H1 (cell line): ENCODE measurements at regions not wholly inside any gene's neighbourhood (a gene's known extent, or its start where the extent isn't known, plus 50 kb on each side); places are given as distances from the start of the nearest gene placed in this dataset.

Source experiments
- CTCF ChIA-PET: fragments of 300-600 bp; sonication (Branson Sonifier 250); formaldehyde crosslinking; loops from one replicate; lab custom pipeline; 2021; ENCODE audit not compliant: partially characterized antibody; lab: Charles Lee
- POLR2A ChIA-PET: fragments of 300-600 bp; sonication (Branson Sonifier 250); formaldehyde crosslinking; loops from one replicate; lab custom pipeline; 2021; ENCODE audit warnings: inconsistent platforms; ENCODE audit not compliant: partially characterized antibody; lab: Charles Lee
- DNase-seq, 2 experiments: peaks; one replicate each; pipeline versions ENCODE4 v3.0.0 to v3.0.0-alpha.2; 2010 to 2022; ENCODE audit warnings: low spot score in 2 of 2, low read depth in 1 of 2, mixed read lengths in 1 of 2
- FAIRE-seq: peaks from 2 replicates; lab custom pipeline; 2011; peaks lifted over from hg19 to GRCh38; lab: Jason Lieb, UNC
- H2AFZ ChIP-seq: 2 replicates; pipeline ENCODE4 v1.8.1; 2012; ENCODE audit warnings: low read length, inconsistent platforms
- H2AK5ac ChIP-seq: 2 replicates; pipeline ENCODE4 v1.6.1; 2013; ENCODE audit warnings: low read depth, low read length
- H2BK120ac ChIP-seq: replicated peaks from 2 replicates; pipeline ENCODE3; 2013; ENCODE audit warnings: low read depth, low read length, inconsistent platforms
- H2BK12ac ChIP-seq: 2 replicates; pipeline ENCODE4 v1.6.1; 2013; ENCODE audit warnings: low read depth, low read length
- H2BK15ac ChIP-seq: 2 replicates; pipeline ENCODE4 v1.6.1; 2013; ENCODE audit warnings: low read length
- H2BK20ac ChIP-seq: 2 replicates; pipeline ENCODE4 v1.6.1; 2013; ENCODE audit warnings: low read length
- H2BK5ac ChIP-seq: 2 replicates; pipeline ENCODE4 v1.6.1; 2013; ENCODE audit warnings: low read depth, low read length
- H3K14ac ChIP-seq: 2 replicates; pipeline ENCODE4 v1.6.1; 2013; ENCODE audit warnings: inconsistent platforms; ENCODE audit not compliant: insufficient read length
- H3K18ac ChIP-seq: 2 replicates; pipeline ENCODE4 v1.6.1; 2013; ENCODE audit warnings: low read length; ENCODE audit errors: extremely low read depth
- H3K23ac ChIP-seq: 2 replicates; pipeline ENCODE4 v1.6.1; 2013; ENCODE audit warnings: inconsistent platforms; ENCODE audit not compliant: insufficient read length
- H3K23me2 ChIP-seq: 2 replicates; pipeline ENCODE4 v1.6.1; 2013; ENCODE audit warnings: low read depth, low read length
- H3K27ac ChIP-seq: 2 replicates; pipeline ENCODE4 v1.6.1; 2011; ENCODE audit warnings: low read depth, low read length, inconsistent platforms
- H3K27me3 ChIP-seq, 4 experiments: replicated peaks in 1 of 4; 1 replicate in 1 of 4; 2 replicates in 3 of 4; pipeline versions ENCODE4 v1.6.1 to v1.8.1; 2011 to 2013; ENCODE audit warnings: low read length in 3 of 4, mild to moderate bottlenecking in 3 of 4, inconsistent platforms in 2 of 4, mixed read lengths in 2 of 4, moderate library complexity in 1 of 4; ENCODE audit not compliant: control insufficient read depth in 3 of 4, insufficient read depth in 3 of 4; ENCODE audit errors: extremely low read depth in 1 of 4
- H3K36me3 ChIP-seq, 4 experiments: 2 replicates each; pipeline versions ENCODE4 v1.6.1 to v1.8.1; 2011 to 2013; ENCODE audit warnings: mild to moderate bottlenecking in 4 of 4, low read length in 3 of 4, moderate library complexity in 2 of 4, control low read depth in 1 of 4, inconsistent platforms in 1 of 4; ENCODE audit not compliant: insufficient read depth in 4 of 4, control insufficient read depth in 2 of 4
- H3K4ac ChIP-seq: replicated peaks from 2 replicates; pipeline ENCODE3; 2013; ENCODE audit warnings: low read length, low read depth, mixed read lengths, inconsistent platforms; ENCODE audit not compliant: insufficient read length
- H3K4me1 ChIP-seq, 4 experiments: replicated peaks in 1 of 4; 1 replicate in 1 of 4; 2 replicates in 3 of 4; pipeline versions ENCODE4 v1.6.1 to v1.8.1; 2011 to 2013; ENCODE audit warnings: low read length in 3 of 4, inconsistent platforms in 2 of 4, mixed read lengths in 1 of 4; ENCODE audit not compliant: insufficient read depth in 4 of 4, control insufficient read depth in 3 of 4
- H3K4me2 ChIP-seq, 2 experiments: 2 replicates each; pipeline versions ENCODE4 v1.6.1 to v1.8.1; 2011 to 2013; ENCODE audit warnings: low read depth in 2 of 2, low read length in 2 of 2, control low read depth in 1 of 2, inconsistent platforms in 1 of 2, mild to moderate bottlenecking in 1 of 2; ENCODE audit not compliant: insufficient read depth in 1 of 2
- H3K4me3 ChIP-seq, 4 experiments: fragments of 200-600, 300-600 bp in 1 of 4; sonication (generic), shearing (Covaris generic), sonication (Bioruptor Twin) in 1 of 4; 2 replicates each; pipeline versions ENCODE4 v1.5.1 to v1.8.1; 2011 to 2016; ENCODE audit warnings: low read length in 4 of 4, low read depth in 3 of 4, control low read depth in 2 of 4, inconsistent platforms in 2 of 4, mild to moderate bottlenecking in 2 of 4, mixed read lengths in 1 of 4, moderate library complexity in 1 of 4; ENCODE audit not compliant: insufficient read depth in 2 of 4; ENCODE audit errors: extremely low read depth in 1 of 4
- H3K56ac ChIP-seq: replicated peaks from 2 replicates; pipeline ENCODE3; 2013; ENCODE audit warnings: low read depth, mild to moderate bottlenecking, mixed read lengths, low read length, inconsistent platforms; ENCODE audit not compliant: insufficient read length
- H3K79me1 ChIP-seq: 2 replicates; pipeline ENCODE4 v1.6.1; 2013; ENCODE audit warnings: low read depth, low read length, control low read depth
- H3K79me2 ChIP-seq, 2 experiments: 2 replicates each; pipeline versions ENCODE4 v1.6.1 to v1.8.1; 2012 to 2013; ENCODE audit warnings: low read length in 2 of 2, mild to moderate bottlenecking in 2 of 2, inconsistent platforms in 1 of 2; ENCODE audit not compliant: insufficient read depth in 2 of 2, control insufficient read depth in 1 of 2
- H3K9ac ChIP-seq, 4 experiments: replicated peaks in 1 of 4; 1 replicate in 1 of 4; 2 replicates in 3 of 4; pipeline versions ENCODE4 v1.6.1 to v1.8.1; 2011 to 2013; ENCODE audit warnings: low read depth in 3 of 4, low read length in 3 of 4, control low read depth in 2 of 4, mild to moderate bottlenecking in 2 of 4, moderate library complexity in 2 of 4, inconsistent platforms in 1 of 4; ENCODE audit errors: extremely low read depth in 1 of 4
- H3K9me3 ChIP-seq, 2 experiments: 2 replicates each; pipeline versions ENCODE4 v1.6.1 to v1.8.1; 2012 to 2013; ENCODE audit warnings: mild to moderate bottlenecking in 2 of 2, moderate library complexity in 2 of 2, control low read depth in 1 of 2, inconsistent platforms in 1 of 2, low read depth in 1 of 2, low read length in 1 of 2, mixed read lengths in 1 of 2; ENCODE audit not compliant: insufficient read depth in 2 of 2
- H4K20me1 ChIP-seq, 2 experiments: replicated peaks in 1 of 2; 2 replicates each; pipeline versions ENCODE3 to v1.8.1; 2011 to 2013; ENCODE audit warnings: inconsistent platforms in 2 of 2, low read length in 2 of 2, mild to moderate bottlenecking in 1 of 2; ENCODE audit not compliant: insufficient read depth in 2 of 2, control insufficient read depth in 1 of 2
- H4K5ac ChIP-seq: 2 replicates; pipeline ENCODE4 v1.6.1; 2013; ENCODE audit warnings: low read length, low read depth, mixed read lengths, inconsistent platforms; ENCODE audit not compliant: insufficient read length
- H4K8ac ChIP-seq: 2 replicates; pipeline ENCODE4 v1.8.0; 2013; ENCODE audit warnings: mild to moderate bottlenecking, moderate library complexity, low read length, inconsistent platforms; ENCODE audit not compliant: insufficient read depth; ENCODE audit errors: extremely low read depth
- H4K91ac ChIP-seq: replicated peaks from 2 replicates; pipeline ENCODE3; 2013; ENCODE audit warnings: low read length, mixed read lengths, inconsistent platforms; ENCODE audit not compliant: insufficient read length
- EGR1 ChIP-seq: IDR thresholded peaks from 2 replicates; pipeline ENCODE4 v1.6.1; 2011; ENCODE audit warnings: low read depth, low read length, borderline replicate concordance
- GTF2F1 ChIP-seq: IDR thresholded peaks from 2 replicates; pipeline ENCODE4 v1.6.1; 2012; ENCODE audit warnings: low read depth, low read length, improper control_type of control experiment, borderline replicate concordance
- WGBS, 2 experiments: shearing (Covaris generic) in 1 of 2; methylation state at CpG; one replicate each; pipeline versions ENCODE4 v1.1.6 to v1.1.7; 2013 to 2015; ENCODE audit warnings: low lambda C conversion rate in 2 of 2, mixed read lengths in 2 of 2, inconsistent platforms in 1 of 2, low coverage in 1 of 2, missing lambda C conversion rate in 1 of 2; ENCODE audit not compliant: insufficient replicate concordance in 2 of 2, insufficient coverage in 1 of 2, insufficient read length in 1 of 2; ENCODE audit errors: extremely low coverage in 1 of 2, missing lambda C conversion rate in 1 of 2; 5-methylcytosine and 5-hydroxymethylcytosine counted together

DNA sequence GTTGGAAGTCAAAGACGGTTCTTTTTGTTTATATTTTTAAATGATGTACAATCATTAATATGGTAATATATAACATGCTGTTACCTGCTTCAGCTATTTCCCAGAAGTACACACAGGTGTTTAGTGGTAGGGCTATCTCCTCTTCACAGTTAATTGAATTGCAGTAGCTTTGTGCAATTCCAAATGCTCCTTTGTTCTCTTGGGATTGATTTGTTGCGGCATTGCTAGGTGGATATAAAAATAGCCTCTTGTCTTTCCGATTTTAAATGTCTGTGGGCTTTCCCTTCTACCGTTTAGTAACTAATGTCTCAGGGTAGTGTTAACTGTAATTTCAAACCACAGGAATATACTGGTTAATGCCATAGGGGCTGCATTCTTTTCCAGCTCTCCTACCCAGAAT, 307.6 kb upstream of the SLITRK3 start:
- Histone ChIP-seq H2BK12ac (no peak overlapping the region), H3K4me3 (no peak overlapping the region), H3K9ac (no peak overlapping the region), H3K23ac (no peak overlapping the region), H3K36me3 (no peaks in the 10 kb centered on the region), H2BK5ac (no peak overlapping the region), H3K4ac (no peak overlapping the region), H3K4me1 (no peaks in the 10 kb centered on the region), H2AK5ac (no peak overlapping the region), H2BK120ac (no peak overlapping the region), H3K4me2 (no peak overlapping the region), H3K79me1 (no peaks in the 10 kb centered on the region), H3K79me2 (no peaks in the 10 kb centered on the region), H3K27ac (no peak overlapping the region), H3K9me3 (0 out of 4 replicates have a peak, but pooled peaks cover 0 to 6% of the 10 kb centered on the region in 2 experiments), H4K8ac (no peak overlapping the region), H3K27me3 (peaks cover 0 to 2% (median 0%) of the 10 kb centered on the region in 4 experiments; a peak in 1 of 7 replicates), H3K56ac (no peak overlapping the region), H4K5ac (no peak overlapping the region), H4K91ac (no peak overlapping the region), H3K18ac (no peak overlapping the region), H4K20me1 (no peaks in the 10 kb centered on the region), H2BK15ac (no peak overlapping the region), H3K23me2 (no peaks in the 10 kb centered on the region), H2BK20ac (no peak overlapping the region), H2AFZ (no peak overlapping the region), H3K14ac (no peak overlapping the region)
- POLR2A ChIA-PET: no interaction called here
- CTCF ChIA-PET: no interaction called here
- FAIRE-seq: no peak
- no peak for DNase-seq
- 86% methylated on average over 4 of the region's 4 CpGs; no CpG with 5 or more reads in 1 of the 2 experiments for WGBS, 2 experiments
- TF ChIP-seq EGR1: no peak
- TF ChIP-seq GTF2F1: no peak
